Liver (tissue), 8 donors: ENCODE measurements at regions not wholly inside any gene's neighbourhood (a gene's known extent, or its start where the extent isn't known, plus 50 kb on each side); places are given as distances from the start of the nearest gene placed in this dataset.

Experiments used
- DNase-seq: peaks from one replicate; pipeline ENCODE4 v3.0.0-alpha.2; 2017; ENCODE audit warnings: low spot score
- H3K27ac ChIP-seq, 2 donors: one replicate each; pipeline ENCODE4 v1.7.0; 2013; ENCODE audit warnings: inconsistent platforms in 2 of 2, low read length in 2 of 2, control low read depth in 1 of 2, low read depth in 1 of 2, mild to moderate bottlenecking in 1 of 2
- H3K27me3 ChIP-seq, 4 donors: one replicate each; pipeline versions ENCODE4 v1.6.1 to v1.7.0; 2013; ENCODE audit warnings: low read length in 3 of 4, inconsistent platforms in 1 of 4, mild to moderate bottlenecking in 1 of 4, moderate library complexity in 1 of 4; ENCODE audit not compliant: control insufficient read depth in 4 of 4, insufficient read depth in 4 of 4
- H3K36me3 ChIP-seq, 4 donors: one replicate each; pipeline versions ENCODE4 v1.6.1 to v1.7.0; 2013; ENCODE audit warnings: low read length in 3 of 4, mild to moderate bottlenecking in 3 of 4, low read depth in 1 of 4, moderate library complexity in 1 of 4; ENCODE audit not compliant: control insufficient read depth in 4 of 4, insufficient read depth in 3 of 4
- H3K4me1 ChIP-seq, 4 donors: one replicate each; pipeline versions ENCODE4 v1.6.1 to v1.7.0; 2013; ENCODE audit warnings: low read length in 3 of 4, mild to moderate bottlenecking in 3 of 4, moderate library complexity in 1 of 4; ENCODE audit not compliant: control insufficient read depth in 4 of 4, insufficient read depth in 4 of 4
- H3K4me3 ChIP-seq, 3 donors: one replicate each; pipeline versions ENCODE4 v1.6.1 to v1.7.0; 2013; ENCODE audit warnings: low read length in 3 of 3, control low read depth in 1 of 3, low read depth in 1 of 3, mild to moderate bottlenecking in 1 of 3
- H3K9ac ChIP-seq, 2 donors: one replicate each; pipeline ENCODE4 v1.7.0; 2013; ENCODE audit warnings: low read length in 2 of 2, mild to moderate bottlenecking in 2 of 2, moderate library complexity in 2 of 2, control low read depth in 1 of 2, low read depth in 1 of 2
- H3K9me3 ChIP-seq, 4 donors: one replicate each; pipeline versions ENCODE4 v1.6.1 to v1.7.0; 2013; ENCODE audit warnings: low read length in 3 of 4; ENCODE audit not compliant: control insufficient read depth in 4 of 4
- EGR1 ChIP-seq, 2 donors: IDR thresholded peaks; 2 replicates each; pipeline ENCODE4 v1.6.1; 2016 to 2018; ENCODE audit warnings: antibody characterized with exemption in 2 of 2, low read depth in 2 of 2
- FOXA1 ChIP-seq: IDR thresholded peaks from 2 replicates; pipeline ENCODE4 v1.6.1; 2016; ENCODE audit warnings: antibody characterized with exemption
- FOXA2 ChIP-seq: IDR thresholded peaks from 2 replicates; pipeline ENCODE4 v1.6.1; 2016; ENCODE audit warnings: antibody characterized with exemption
- GABPA ChIP-seq, 2 donors: IDR thresholded peaks in 1 of 2; conservative IDR thresholded peaks in 1 of 2; 2 replicates each; pipeline ENCODE4 v1.6.1; 2016; ENCODE audit warnings: antibody characterized with exemption in 2 of 2, mild to moderate bottlenecking in 1 of 2, moderate library complexity in 1 of 2
- HNF4A ChIP-seq, 2 donors: conservative IDR thresholded peaks; 2 replicates each; pipeline ENCODE4 v1.6.1; 2016; ENCODE audit warnings: antibody characterized with exemption in 2 of 2, mild to moderate bottlenecking in 2 of 2
- HNF4G ChIP-seq: IDR thresholded peaks from 2 replicates; pipeline ENCODE4 v1.6.1; 2016; ENCODE audit warnings: antibody characterized with exemption
- JUND ChIP-seq, 2 donors: IDR thresholded peaks; 2 replicates each; pipeline ENCODE4 v1.6.1; 2016; ENCODE audit warnings: antibody characterized with exemption in 2 of 2
- NR2F2 ChIP-seq: IDR thresholded peaks from 2 replicates; pipeline ENCODE4 v1.6.1; 2016; ENCODE audit warnings: antibody characterized with exemption
- RAD21 ChIP-seq, 2 donors: IDR thresholded peaks; 2 replicates each; pipeline ENCODE4 v1.6.1; 2016; ENCODE audit warnings: antibody characterized with exemption in 2 of 2, mild to moderate bottlenecking in 2 of 2
- RXRA ChIP-seq, 2 donors: IDR thresholded peaks; 2 replicates each; pipeline ENCODE4 v1.6.1; 2017 to 2018; ENCODE audit warnings: antibody characterized with exemption in 2 of 2, mild to moderate bottlenecking in 1 of 2
- SP1 ChIP-seq: IDR thresholded peaks from 2 replicates; pipeline ENCODE4 v1.6.1; 2018; ENCODE audit warnings: antibody characterized with exemption, mild to moderate bottlenecking
- TAF1 ChIP-seq: conservative IDR thresholded peaks from 2 replicates; pipeline ENCODE4 v1.6.1; 2016; ENCODE audit warnings: antibody characterized with exemption, mild to moderate bottlenecking
- YY1 ChIP-seq: IDR thresholded peaks from 2 replicates; pipeline ENCODE4 v1.6.1; 2016; ENCODE audit warnings: antibody characterized with exemption, mild to moderate bottlenecking
- WGBS: extraction: QIAGEN DNeasy Blood & Tissue Kit; methylation state at CpG from one replicate; pipeline ENCODE4 v1.1.7; 2013; 5-methylcytosine and 5-hydroxymethylcytosine counted together
- TF ChIP-seq, protein P1 (sequence below): fragments of 150-350 bp; IDR thresholded peaks from 2 replicates; pipeline ENCODE4 v1.5.1; 2017; ENCODE audit warnings: improper control_type of control experiment, low read depth, low read length; ENCODE audit not compliant: missing input control
- TF ChIP-seq, protein P2 (sequence below): IDR thresholded peaks from 2 replicates; pipeline ENCODE4 v1.6.1; 2016; ENCODE audit warnings: antibody characterized with exemption
- TF ChIP-seq, protein P3 (sequence below): IDR thresholded peaks from 2 replicates; pipeline ENCODE4 v1.6.1; 2016; ENCODE audit warnings: antibody characterized with exemption
- TF ChIP-seq, protein P4 (sequence below): IDR thresholded peaks from 2 replicates; pipeline ENCODE4 v1.6.1; 2016; ENCODE audit warnings: antibody characterized with exemption
- TF ChIP-seq, protein P5 (sequence below): IDR thresholded peaks from 2 replicates; pipeline ENCODE4 v1.6.1; 2016; ENCODE audit warnings: antibody characterized with exemption, mild to moderate bottlenecking
- donor health status: healthy.
- donor health status: healthy.
- donor health status: healthy.
- donor health status: healthy.
- donor health status: healthy.

DNA sequence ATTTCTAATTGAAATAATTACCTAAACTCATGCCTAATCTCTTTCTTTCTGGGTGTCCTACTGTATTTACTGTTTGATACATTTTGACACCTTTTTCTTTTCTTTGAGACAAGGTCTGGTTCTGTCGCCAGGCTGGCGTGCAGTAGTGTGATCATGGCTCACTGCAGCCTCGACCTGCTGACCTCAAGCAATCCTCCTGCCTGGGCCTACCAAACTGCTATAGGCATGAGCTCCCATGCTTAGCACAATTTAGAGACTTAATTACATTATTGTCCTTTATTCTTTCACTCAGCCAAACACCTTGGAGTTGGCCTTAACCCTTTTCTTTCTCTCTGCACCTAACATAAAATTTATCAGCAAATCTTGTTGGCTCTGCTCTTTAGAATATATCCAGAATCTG is 139.8 kb upstream of the KIF26B start:
- DNase-seq = no peak
- Histone ChIP-seq H3K27ac (no peak overlapping the region), H3K36me3 (no peaks in the 10 kb centered on the region), H3K4me3 (no peak overlapping the region), H3K9me3 (no peaks in the 10 kb centered on the region), H3K27me3 (no peaks in the 10 kb centered on the region), H3K4me1 (no peaks in the 10 kb centered on the region), H3K9ac (no peak overlapping the region)
- 94% methylated on average over 3 of the region's 3 CpGs for WGBS
- TF ChIP-seq YY1 = no peak
- TF ChIP-seq, protein P1, sequence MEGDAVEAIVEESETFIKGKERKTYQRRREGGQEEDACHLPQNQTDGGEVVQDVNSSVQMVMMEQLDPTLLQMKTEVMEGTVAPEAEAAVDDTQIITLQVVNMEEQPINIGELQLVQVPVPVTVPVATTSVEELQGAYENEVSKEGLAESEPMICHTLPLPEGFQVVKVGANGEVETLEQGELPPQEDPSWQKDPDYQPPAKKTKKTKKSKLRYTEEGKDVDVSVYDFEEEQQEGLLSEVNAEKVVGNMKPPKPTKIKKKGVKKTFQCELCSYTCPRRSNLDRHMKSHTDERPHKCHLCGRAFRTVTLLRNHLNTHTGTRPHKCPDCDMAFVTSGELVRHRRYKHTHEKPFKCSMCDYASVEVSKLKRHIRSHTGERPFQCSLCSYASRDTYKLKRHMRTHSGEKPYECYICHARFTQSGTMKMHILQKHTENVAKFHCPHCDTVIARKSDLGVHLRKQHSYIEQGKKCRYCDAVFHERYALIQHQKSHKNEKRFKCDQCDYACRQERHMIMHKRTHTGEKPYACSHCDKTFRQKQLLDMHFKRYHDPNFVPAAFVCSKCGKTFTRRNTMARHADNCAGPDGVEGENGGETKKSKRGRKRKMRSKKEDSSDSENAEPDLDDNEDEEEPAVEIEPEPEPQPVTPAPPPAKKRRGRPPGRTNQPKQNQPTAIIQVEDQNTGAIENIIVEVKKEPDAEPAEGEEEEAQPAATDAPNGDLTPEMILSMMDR = no peak
- TF ChIP-seq EGR1 (IDR thresholded peaks at IDR 0.05; ENCODE audit: low read depth in 2 of 2) = no peak
- TF ChIP-seq GABPA (IDR thresholded peaks at IDR 0.05 in 1 of 2, conservative IDR thresholded peaks at IDR 0.05 in 1 of 2) = no peak
- TF ChIP-seq, protein P2, sequence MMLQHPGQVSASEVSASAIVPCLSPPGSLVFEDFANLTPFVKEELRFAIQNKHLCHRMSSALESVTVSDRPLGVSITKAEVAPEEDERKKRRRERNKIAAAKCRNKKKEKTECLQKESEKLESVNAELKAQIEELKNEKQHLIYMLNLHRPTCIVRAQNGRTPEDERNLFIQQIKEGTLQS = no peak
- no peak for TF ChIP-seq HNF4G
- no peak for TF ChIP-seq RAD21 (IDR thresholded peaks at IDR 0.05)
- TF ChIP-seq TAF1 = no peak
- TF ChIP-seq, protein P3, sequence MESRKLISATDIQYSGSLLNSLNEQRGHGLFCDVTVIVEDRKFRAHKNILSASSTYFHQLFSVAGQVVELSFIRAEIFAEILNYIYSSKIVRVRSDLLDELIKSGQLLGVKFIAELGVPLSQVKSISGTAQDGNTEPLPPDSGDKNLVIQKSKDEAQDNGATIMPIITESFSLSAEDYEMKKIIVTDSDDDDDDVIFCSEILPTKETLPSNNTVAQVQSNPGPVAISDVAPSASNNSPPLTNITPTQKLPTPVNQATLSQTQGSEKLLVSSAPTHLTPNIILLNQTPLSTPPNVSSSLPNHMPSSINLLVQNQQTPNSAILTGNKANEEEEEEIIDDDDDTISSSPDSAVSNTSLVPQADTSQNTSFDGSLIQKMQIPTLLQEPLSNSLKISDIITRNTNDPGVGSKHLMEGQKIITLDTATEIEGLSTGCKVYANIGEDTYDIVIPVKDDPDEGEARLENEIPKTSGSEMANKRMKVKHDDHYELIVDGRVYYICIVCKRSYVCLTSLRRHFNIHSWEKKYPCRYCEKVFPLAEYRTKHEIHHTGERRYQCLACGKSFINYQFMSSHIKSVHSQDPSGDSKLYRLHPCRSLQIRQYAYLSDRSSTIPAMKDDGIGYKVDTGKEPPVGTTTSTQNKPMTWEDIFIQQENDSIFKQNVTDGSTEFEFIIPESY = no peak
- TF ChIP-seq HNF4A (conservative IDR thresholded peaks at IDR 0.05) = no peak
- no peak for TF ChIP-seq SP1
- TF ChIP-seq, protein P4, sequence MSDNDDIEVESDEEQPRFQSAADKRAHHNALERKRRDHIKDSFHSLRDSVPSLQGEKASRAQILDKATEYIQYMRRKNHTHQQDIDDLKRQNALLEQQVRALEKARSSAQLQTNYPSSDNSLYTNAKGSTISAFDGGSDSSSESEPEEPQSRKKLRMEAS = no peak
- no peak for TF ChIP-seq RXRA (IDR thresholded peaks at IDR 0.05)
- TF ChIP-seq FOXA2 = no peak

DNA sequence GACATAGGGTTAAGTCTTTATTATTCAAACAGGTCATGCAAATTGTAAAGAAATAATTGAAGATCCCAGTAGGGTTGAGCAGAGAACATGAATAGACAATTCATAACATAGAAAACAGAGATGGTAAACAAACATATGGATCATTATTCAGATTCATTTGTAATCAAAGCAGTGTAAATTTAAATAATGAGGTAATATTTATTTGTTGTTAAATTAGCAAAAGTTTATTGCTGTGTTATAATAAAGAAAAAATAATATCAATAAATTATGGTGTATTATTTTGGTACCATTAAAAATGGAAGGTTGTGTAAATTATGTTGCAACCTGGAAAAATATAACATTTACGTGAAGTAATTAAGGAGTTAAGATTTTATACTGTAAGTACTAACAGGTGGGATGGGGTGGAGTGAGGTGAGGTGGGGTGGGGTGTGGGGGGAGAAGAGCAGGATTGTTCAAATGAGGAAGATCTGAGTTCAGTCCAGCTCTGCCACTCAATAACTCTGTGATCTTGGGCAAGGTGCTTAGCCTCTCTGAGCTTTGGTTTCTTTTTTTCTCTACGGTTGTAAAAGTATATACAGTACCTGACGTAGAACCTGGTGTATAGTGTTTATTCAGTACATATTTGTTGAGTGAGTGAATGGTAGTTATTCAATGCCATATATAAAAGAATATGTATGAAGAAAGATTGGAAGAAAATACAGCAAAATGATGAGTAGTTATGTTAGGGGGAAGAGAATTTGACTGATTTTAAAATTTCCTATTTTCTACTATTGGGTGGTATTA is 140.3 kb upstream of the KIF26B start:
- Histone ChIP-seq H3K9me3 (no peaks in the 10 kb centered on the region), H3K4me3 (no peak overlapping the region), H3K4me1 (no peaks in the 10 kb centered on the region), H3K36me3 (no peaks in the 10 kb centered on the region), H3K27me3 (no peaks in the 10 kb centered on the region), H3K9ac (no peak overlapping the region), H3K27ac (no peak overlapping the region)
- no peak for DNase-seq
- WGBS = 91% methylated on average over 3 of the region's 3 CpGs
- TF ChIP-seq, protein P4 = no peak
- TF ChIP-seq RXRA (IDR thresholded peaks at IDR 0.05) (no peak), TAF1 (no peak), SP1 (no peak), RAD21 (IDR thresholded peaks at IDR 0.05) (no peak), JUND (IDR thresholded peaks at IDR 0.05) (no peak), EGR1 (IDR thresholded peaks at IDR 0.05; ENCODE audit: low read depth in 2 of 2) (no peak), FOXA1 (no peak), HNF4A (conservative IDR thresholded peaks at IDR 0.05) (no peak), NR2F2 (no peak), HNF4G (no peak), YY1 (no peak), GABPA (IDR thresholded peaks at IDR 0.05 in 1 of 2, conservative IDR thresholded peaks at IDR 0.05 in 1 of 2) (no peak), FOXA2 (no peak)
- TF ChIP-seq, protein P1 = no peak
- TF ChIP-seq, protein P5, sequence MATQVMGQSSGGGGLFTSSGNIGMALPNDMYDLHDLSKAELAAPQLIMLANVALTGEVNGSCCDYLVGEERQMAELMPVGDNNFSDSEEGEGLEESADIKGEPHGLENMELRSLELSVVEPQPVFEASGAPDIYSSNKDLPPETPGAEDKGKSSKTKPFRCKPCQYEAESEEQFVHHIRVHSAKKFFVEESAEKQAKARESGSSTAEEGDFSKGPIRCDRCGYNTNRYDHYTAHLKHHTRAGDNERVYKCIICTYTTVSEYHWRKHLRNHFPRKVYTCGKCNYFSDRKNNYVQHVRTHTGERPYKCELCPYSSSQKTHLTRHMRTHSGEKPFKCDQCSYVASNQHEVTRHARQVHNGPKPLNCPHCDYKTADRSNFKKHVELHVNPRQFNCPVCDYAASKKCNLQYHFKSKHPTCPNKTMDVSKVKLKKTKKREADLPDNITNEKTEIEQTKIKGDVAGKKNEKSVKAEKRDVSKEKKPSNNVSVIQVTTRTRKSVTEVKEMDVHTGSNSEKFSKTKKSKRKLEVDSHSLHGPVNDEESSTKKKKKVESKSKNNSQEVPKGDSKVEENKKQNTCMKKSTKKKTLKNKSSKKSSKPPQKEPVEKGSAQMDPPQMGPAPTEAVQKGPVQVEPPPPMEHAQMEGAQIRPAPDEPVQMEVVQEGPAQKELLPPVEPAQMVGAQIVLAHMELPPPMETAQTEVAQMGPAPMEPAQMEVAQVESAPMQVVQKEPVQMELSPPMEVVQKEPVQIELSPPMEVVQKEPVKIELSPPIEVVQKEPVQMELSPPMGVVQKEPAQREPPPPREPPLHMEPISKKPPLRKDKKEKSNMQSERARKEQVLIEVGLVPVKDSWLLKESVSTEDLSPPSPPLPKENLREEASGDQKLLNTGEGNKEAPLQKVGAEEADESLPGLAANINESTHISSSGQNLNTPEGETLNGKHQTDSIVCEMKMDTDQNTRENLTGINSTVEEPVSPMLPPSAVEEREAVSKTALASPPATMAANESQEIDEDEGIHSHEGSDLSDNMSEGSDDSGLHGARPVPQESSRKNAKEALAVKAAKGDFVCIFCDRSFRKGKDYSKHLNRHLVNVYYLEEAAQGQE = no peak
- TF ChIP-seq, protein P2 = no peak
